Neural cell (in vitro differentiated cells): ENCODE measurements at regions not wholly inside any gene's neighbourhood (a gene's known extent, or its start where the extent isn't known, plus 50 kb on each side); places are given as distances from the start of the nearest gene placed in this dataset.

Experiments
- H2AFZ ChIP-seq: fragments of 200-600, 300-800 bp; sonication (generic), shearing (Covaris generic); 2 replicates; pipeline ENCODE4 v1.6.0; 2014; ENCODE audit warnings: low read depth, mild to moderate bottlenecking, antibody characterized with exemption, low read length, moderate library complexity
- H3F3A ChIP-seq: fragments of 200-600 bp; shearing (Covaris generic); 2 replicates; pipeline ENCODE4 v1.6.1; 2016; ENCODE audit warnings: mild to moderate bottlenecking, moderate library complexity, mixed read lengths, antibody characterized with exemption, low read length; ENCODE audit not compliant: insufficient read depth, poor library complexity, severe bottlenecking
- H3K27ac ChIP-seq: fragments of 200-600, 300-800 bp; sonication (generic), shearing (Covaris generic); 2 replicates; pipeline ENCODE4 v1.5.1; 2014; ENCODE audit warnings: mild to moderate bottlenecking, low read length, moderate library complexity
- H3K27me3 ChIP-seq: fragments of 300-800, 200-600 bp; sonication (generic), shearing (Covaris generic); 2 replicates; pipeline ENCODE4 v1.6.0; 2014; ENCODE audit warnings: mild to moderate bottlenecking, low read depth, low read length, moderate library complexity; ENCODE audit not compliant: insufficient read depth
- H3K36me3 ChIP-seq: fragments of 300-800, 200-600 bp; sonication (generic), shearing (Covaris generic); 2 replicates; pipeline ENCODE4 v1.5.1; 2014; ENCODE audit warnings: mild to moderate bottlenecking, antibody characterized with exemption, low read length, moderate library complexity; ENCODE audit not compliant: insufficient read depth
- H3K4me2 ChIP-seq: fragments of 300-800, 200-600 bp; sonication (generic), shearing (Covaris generic); 2 replicates; pipeline ENCODE4 v1.6.0; 2014; ENCODE audit warnings: mild to moderate bottlenecking, low read length
- H3K4me3 ChIP-seq: fragments of 300-800, 200-600 bp; sonication (generic), shearing (Covaris generic); 2 replicates; pipeline ENCODE4 v1.5.1; 2014; ENCODE audit warnings: mild to moderate bottlenecking, low read length, moderate library complexity
- H3K79me2 ChIP-seq: fragments of 200-600 bp; shearing (Covaris generic); replicated peaks from 2 replicates; pipeline ENCODE4 v1.6.0; 2014; ENCODE audit warnings: mild to moderate bottlenecking, low read length, moderate library complexity; ENCODE audit not compliant: insufficient read depth
- H3K9ac ChIP-seq: fragments of 300-800, 200-600 bp; sonication (generic), shearing (Covaris generic); 2 replicates; pipeline ENCODE4 v1.6.1; 2016; ENCODE audit warnings: mild to moderate bottlenecking, low read length, mixed read lengths
- H3K9me2 ChIP-seq: fragments of 200-600 bp; shearing (Covaris generic); 2 replicates; pipeline ENCODE4 v1.6.1; 2016; ENCODE audit warnings: mild to moderate bottlenecking, low read length, mixed read lengths; ENCODE audit not compliant: insufficient read depth
- H3K9me3 ChIP-seq: fragments of 200-600, 300-800 bp; sonication (generic), shearing (Covaris generic); 2 replicates; pipeline ENCODE4 v1.6.1; 2016; ENCODE audit warnings: mild to moderate bottlenecking, mixed run types, low read length, moderate library complexity, mixed read lengths
- H4K20me1 ChIP-seq: fragments of 200-600 bp; shearing (Covaris generic); 2 replicates; pipeline ENCODE4 v1.6.1; 2016; ENCODE audit warnings: mild to moderate bottlenecking, mixed run types; ENCODE audit not compliant: insufficient read depth
- CTCF ChIP-seq: fragments of 450-650 bp; IDR thresholded peaks from 2 replicates; pipeline ENCODE4 v1.5.1; 2014; ENCODE audit warnings: antibody characterized with exemption, mild to moderate bottlenecking, moderate library complexity; ENCODE audit not compliant: poor library complexity, severe bottlenecking
- EP300 ChIP-seq: fragments of 450-650 bp; conservative IDR thresholded peaks from 2 replicates; pipeline ENCODE4 v1.6.1; 2014; ENCODE audit warnings: antibody characterized with exemption, mild to moderate bottlenecking, moderate library complexity; ENCODE audit not compliant: poor library complexity, severe bottlenecking
- EZH2 ChIP-seq: fragments of 200-600, 300-800 bp; shearing (Covaris generic), sonication (generic); IDR thresholded peaks from 2 replicates; pipeline ENCODE4 v1.6.1; 2014; ENCODE audit warnings: antibody characterized with exemption, low read length, borderline replicate concordance, mild to moderate bottlenecking; ENCODE audit not compliant: insufficient read depth, poor library complexity, severe bottlenecking
- MXI1 ChIP-seq: fragments of 450-650 bp; conservative IDR thresholded peaks from 2 replicates; pipeline ENCODE4 v1.6.1; 2014; ENCODE audit warnings: antibody characterized with exemption, mild to moderate bottlenecking; ENCODE audit not compliant: poor library complexity, severe bottlenecking
- POLR2AphosphoS5 ChIP-seq: IDR thresholded peaks from 2 replicates; pipeline ENCODE4 v1.6.1; 2012
- RAD21 ChIP-seq: fragments of 450-650 bp; conservative IDR thresholded peaks from 2 replicates; pipeline ENCODE4 v1.6.1; 2014; ENCODE audit warnings: antibody characterized with exemption, mild to moderate bottlenecking, moderate library complexity
- SMC3 ChIP-seq: fragments of 450-650 bp; conservative IDR thresholded peaks from 2 replicates; pipeline ENCODE4 v1.6.1; 2014; ENCODE audit warnings: antibody characterized with exemption, mild to moderate bottlenecking, moderate library complexity; ENCODE audit not compliant: poor library complexity
- TAF1 ChIP-seq: IDR thresholded peaks from 2 replicates; pipeline ENCODE4 v1.6.1; 2012; ENCODE audit warnings: low read depth
- TF ChIP-seq, protein P1 (sequence below): IDR thresholded peaks from 2 replicates; pipeline ENCODE4 v1.6.1; 2012; ENCODE audit warnings: borderline replicate concordance

GRCh38 chr4:188680004-188680666 is 540.9 kb downstream of the TRIML1 start:
- H3K9me3 ChIP-seq: no peaks in the 10 kb centered on the region
- H3K4me3 ChIP-seq: no peak overlapping the region
- H3K79me2 ChIP-seq: no peaks in the 10 kb centered on the region
- H2AFZ ChIP-seq: no peak overlapping the region
- no peak overlapping the region for H3K27ac ChIP-seq
- no peaks in the 10 kb centered on the region for H4K20me1 ChIP-seq
- no peaks in the 10 kb centered on the region for H3K27me3 ChIP-seq
- no peaks in the 10 kb centered on the region for H3K9me2 ChIP-seq
- no peaks in the 10 kb centered on the region for H3K36me3 ChIP-seq
- H3K4me2 ChIP-seq: no peak overlapping the region
- H3K9ac ChIP-seq: no peak overlapping the region
- TF ChIP-seq EZH2: no peak
- TF ChIP-seq, protein P1, sequence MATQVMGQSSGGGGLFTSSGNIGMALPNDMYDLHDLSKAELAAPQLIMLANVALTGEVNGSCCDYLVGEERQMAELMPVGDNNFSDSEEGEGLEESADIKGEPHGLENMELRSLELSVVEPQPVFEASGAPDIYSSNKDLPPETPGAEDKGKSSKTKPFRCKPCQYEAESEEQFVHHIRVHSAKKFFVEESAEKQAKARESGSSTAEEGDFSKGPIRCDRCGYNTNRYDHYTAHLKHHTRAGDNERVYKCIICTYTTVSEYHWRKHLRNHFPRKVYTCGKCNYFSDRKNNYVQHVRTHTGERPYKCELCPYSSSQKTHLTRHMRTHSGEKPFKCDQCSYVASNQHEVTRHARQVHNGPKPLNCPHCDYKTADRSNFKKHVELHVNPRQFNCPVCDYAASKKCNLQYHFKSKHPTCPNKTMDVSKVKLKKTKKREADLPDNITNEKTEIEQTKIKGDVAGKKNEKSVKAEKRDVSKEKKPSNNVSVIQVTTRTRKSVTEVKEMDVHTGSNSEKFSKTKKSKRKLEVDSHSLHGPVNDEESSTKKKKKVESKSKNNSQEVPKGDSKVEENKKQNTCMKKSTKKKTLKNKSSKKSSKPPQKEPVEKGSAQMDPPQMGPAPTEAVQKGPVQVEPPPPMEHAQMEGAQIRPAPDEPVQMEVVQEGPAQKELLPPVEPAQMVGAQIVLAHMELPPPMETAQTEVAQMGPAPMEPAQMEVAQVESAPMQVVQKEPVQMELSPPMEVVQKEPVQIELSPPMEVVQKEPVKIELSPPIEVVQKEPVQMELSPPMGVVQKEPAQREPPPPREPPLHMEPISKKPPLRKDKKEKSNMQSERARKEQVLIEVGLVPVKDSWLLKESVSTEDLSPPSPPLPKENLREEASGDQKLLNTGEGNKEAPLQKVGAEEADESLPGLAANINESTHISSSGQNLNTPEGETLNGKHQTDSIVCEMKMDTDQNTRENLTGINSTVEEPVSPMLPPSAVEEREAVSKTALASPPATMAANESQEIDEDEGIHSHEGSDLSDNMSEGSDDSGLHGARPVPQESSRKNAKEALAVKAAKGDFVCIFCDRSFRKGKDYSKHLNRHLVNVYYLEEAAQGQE: no peak
- no peak for TF ChIP-seq TAF1
- no peak for TF ChIP-seq CTCF
- no peak for TF ChIP-seq MXI1
- no peak for TF ChIP-seq SMC3
- no peak for TF ChIP-seq POLR2AphosphoS5
- TF ChIP-seq RAD21: no peak
- no peak for TF ChIP-seq EP300
- H3F3A ChIP-seq: no peaks in the 10 kb centered on the region

GRCh38 chr4:188680667-188681063 is 541.4 kb downstream of the TRIML1 start:
- H3K4me2 ChIP-seq: no peak overlapping the region

More at GRCh38 chr4:188680667-188681063, 541.4 kb downstream of the TRIML1 start:
- H4K20me1 ChIP-seq: no peaks in the 10 kb centered on the region
- no peaks in the 10 kb centered on the region for H3K79me2 ChIP-seq
- no peak overlapping the region for H3K9ac ChIP-seq
- H3K36me3 ChIP-seq: no peaks in the 10 kb centered on the region
- TF ChIP-seq EZH2 (no peak), SMC3 (no peak), CTCF (no peak), MXI1 (no peak), EP300 (no peak), TAF1 (no peak), POLR2AphosphoS5 (no peak), RAD21 (no peak)
- TF ChIP-seq, protein P1: no peak
- H2AFZ ChIP-seq: no peak overlapping the region
- H3K9me3 ChIP-seq: no peaks in the 10 kb centered on the region
- no peak overlapping the region for H3K4me3 ChIP-seq
- no peaks in the 10 kb centered on the region for H3K9me2 ChIP-seq
- H3K27ac ChIP-seq: no peak overlapping the region
- no peaks in the 10 kb centered on the region for H3K27me3 ChIP-seq
- H3F3A ChIP-seq: no peaks in the 10 kb centered on the region
